PC-3 (cell line): ENCODE measurements at regions not wholly inside any gene's neighbourhood (a gene's known extent, or its start where the extent isn't known, plus 50 kb on each side); places are given as distances from the start of the nearest gene placed in this dataset.

Experiments
- EZH2 ChIP-seq: fragments of 300-600 bp; sonication (generic); IDR thresholded peaks from one replicate; pipeline ENCODE4 v1.6.1; 2017; ENCODE audit warnings: antibody characterized with exemption, mild to moderate bottlenecking, low read length; ENCODE audit not compliant: unreplicated experiment
- EZH2phosphoT487 ChIP-seq: fragments of 300-600 bp; sonication (generic); IDR thresholded peaks from 2 replicates; pipeline ENCODE4 v1.6.1; 2018; ENCODE audit warnings: mild to moderate bottlenecking, antibody characterized with exemption, low read length, borderline replicate concordance
- TF ChIP-seq, protein P1 (sequence below): fragments of 300-600 bp; sonication (generic); conservative IDR thresholded peaks from 2 replicates; pipeline ENCODE4 v1.5.1; 2017; ENCODE audit warnings: antibody characterized with exemption, low read depth, mild to moderate bottlenecking, low read length

DNA sequence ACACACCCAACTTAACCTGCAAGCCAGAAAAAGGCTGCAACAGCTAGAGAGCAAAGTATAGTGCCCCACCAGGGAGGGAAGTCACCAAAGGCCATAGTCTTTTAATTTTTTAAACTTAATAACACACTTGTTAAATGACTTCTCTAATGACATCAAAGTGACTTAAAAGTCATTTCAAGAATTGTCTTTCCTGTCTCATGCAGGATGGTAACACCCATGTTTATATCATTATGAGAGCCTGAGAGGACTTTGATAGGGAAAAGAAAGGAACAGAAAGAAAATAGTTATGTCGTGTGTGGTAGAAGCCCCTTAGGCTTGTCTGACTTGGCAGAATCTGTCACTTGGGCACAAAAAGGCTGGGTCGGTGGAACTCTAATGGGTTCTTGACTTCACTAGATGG is 57.9 kb upstream of the C2CD4B start:
- TF ChIP-seq, protein P1, sequence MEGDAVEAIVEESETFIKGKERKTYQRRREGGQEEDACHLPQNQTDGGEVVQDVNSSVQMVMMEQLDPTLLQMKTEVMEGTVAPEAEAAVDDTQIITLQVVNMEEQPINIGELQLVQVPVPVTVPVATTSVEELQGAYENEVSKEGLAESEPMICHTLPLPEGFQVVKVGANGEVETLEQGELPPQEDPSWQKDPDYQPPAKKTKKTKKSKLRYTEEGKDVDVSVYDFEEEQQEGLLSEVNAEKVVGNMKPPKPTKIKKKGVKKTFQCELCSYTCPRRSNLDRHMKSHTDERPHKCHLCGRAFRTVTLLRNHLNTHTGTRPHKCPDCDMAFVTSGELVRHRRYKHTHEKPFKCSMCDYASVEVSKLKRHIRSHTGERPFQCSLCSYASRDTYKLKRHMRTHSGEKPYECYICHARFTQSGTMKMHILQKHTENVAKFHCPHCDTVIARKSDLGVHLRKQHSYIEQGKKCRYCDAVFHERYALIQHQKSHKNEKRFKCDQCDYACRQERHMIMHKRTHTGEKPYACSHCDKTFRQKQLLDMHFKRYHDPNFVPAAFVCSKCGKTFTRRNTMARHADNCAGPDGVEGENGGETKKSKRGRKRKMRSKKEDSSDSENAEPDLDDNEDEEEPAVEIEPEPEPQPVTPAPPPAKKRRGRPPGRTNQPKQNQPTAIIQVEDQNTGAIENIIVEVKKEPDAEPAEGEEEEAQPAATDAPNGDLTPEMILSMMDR, result no peak
- TF ChIP-seq EZH2 (no peak), EZH2phosphoT487 (no peak)
